Endothelial cell of umbilical vein (primary cell): ENCODE measurements at regions not wholly inside any gene's neighbourhood (a gene's known extent, or its start where the extent isn't known, plus 50 kb on each side); places are given as distances from the start of the nearest gene placed in this dataset.

Experiments used
- BruUV-seq: library from RNA; stranded (reverse); fragments of 400-500 nt; replicated peaks from 2 replicates; lab custom pipeline; 2021; lab: Mats Ljungman, UMichigan
- CTCF ChIA-PET: fragments of 300-600, 350-600 bp; sonication (Branson Sonifier 250); formaldehyde crosslinking; loops from one replicate; lab custom pipeline; 2021; ENCODE audit warnings: antibody characterized with exemption, inconsistent platforms; lab: Charles Lee
- POLR2A ChIA-PET: fragments of 300-600, 350-600 bp; sonication (Branson Sonifier 250); formaldehyde crosslinking; loops from one replicate; lab custom pipeline; 2021; ENCODE audit warnings: antibody characterized with exemption, inconsistent platforms; lab: Charles Lee
- DNase-seq: peaks from one replicate; pipeline ENCODE4 v3.0.0-alpha.2; 2011; ENCODE audit warnings: low read depth, low spot score
- FAIRE-seq: peaks from 2 replicates; lab custom pipeline; 2011; peaks lifted over from hg19 to GRCh38; lab: Jason Lieb, UNC
- H2AFZ ChIP-seq: 2 replicates; pipeline ENCODE4 v1.6.0; 2012; ENCODE audit warnings: low read depth, low read length, control low read depth, inconsistent platforms
- H3K27ac ChIP-seq: 2 replicates; pipeline ENCODE4 v1.5.1; 2011; ENCODE audit warnings: low read depth, mild to moderate bottlenecking, control low read depth, low read length, moderate library complexity; ENCODE audit not compliant: insufficient read depth
- H3K27me3 ChIP-seq, 2 experiments: 2 replicates each; pipeline versions ENCODE4 v1.6.0 to v1.6.1; 2011; ENCODE audit warnings: low read length in 2 of 2, mixed read lengths in 1 of 2; ENCODE audit not compliant: control insufficient read depth in 2 of 2, insufficient read depth in 2 of 2
- H3K36me3 ChIP-seq, 2 experiments: 2 replicates in 1 of 2; 3 replicates in 1 of 2; pipeline ENCODE4 v1.5.1; 2011; ENCODE audit warnings: low read length in 2 of 2, mild to moderate bottlenecking in 1 of 2, moderate library complexity in 1 of 2; ENCODE audit not compliant: control insufficient read depth in 2 of 2, insufficient read depth in 2 of 2; ENCODE audit errors: extremely low read depth in 1 of 2
- H3K4me1 ChIP-seq: 3 replicates; pipeline ENCODE4 v1.5.1; 2011; ENCODE audit warnings: mild to moderate bottlenecking, low read length; ENCODE audit not compliant: control insufficient read depth, insufficient read depth; ENCODE audit errors: extremely low read depth
- H3K4me2 ChIP-seq: 2 replicates; pipeline ENCODE4 v1.6.1; 2011; ENCODE audit warnings: low read length, control low read depth, mixed read lengths; ENCODE audit not compliant: insufficient read depth
- H3K4me3 ChIP-seq, 3 experiments: fragments of 200-600 bp in 1 of 3; sonication (generic), shearing (Covaris generic) in 1 of 3; replicated peaks in 1 of 3; 2 replicates each; pipeline ENCODE4 v1.5.1; 2011 to 2016; ENCODE audit warnings: control low read depth in 3 of 3, low read length in 3 of 3, mild to moderate bottlenecking in 2 of 3, inconsistent platforms in 1 of 3, low read depth in 1 of 3, moderate library complexity in 1 of 3; ENCODE audit not compliant: insufficient read depth in 1 of 3
- H3K79me2 ChIP-seq: 2 replicates; pipeline ENCODE4 v1.6.0; 2012; ENCODE audit warnings: low read length, inconsistent platforms; ENCODE audit not compliant: control insufficient read depth, insufficient read depth
- H3K9ac ChIP-seq: replicated peaks from 2 replicates; pipeline ENCODE3; 2011; ENCODE audit warnings: low read length, control low read depth; ENCODE audit not compliant: insufficient read depth; ENCODE audit errors: extremely low read depth
- H3K9me1 ChIP-seq: replicated peaks from 3 replicates; pipeline ENCODE4 v1.6.0; 2011; ENCODE audit warnings: mild to moderate bottlenecking, low read length; ENCODE audit not compliant: control insufficient read depth, insufficient read depth; ENCODE audit errors: extremely low read depth
- H3K9me3 ChIP-seq: replicated peaks from 2 replicates; pipeline ENCODE4 v1.5.1; 2012; ENCODE audit warnings: low read length, inconsistent platforms; ENCODE audit not compliant: control insufficient read depth, insufficient read depth
- H4K20me1 ChIP-seq: replicated peaks from 2 replicates; pipeline ENCODE3; 2011; ENCODE audit warnings: mild to moderate bottlenecking, low read length; ENCODE audit not compliant: control insufficient read depth, insufficient read depth; ENCODE audit errors: extremely low read depth
- EZH2 ChIP-seq: IDR thresholded peaks from 2 replicates; pipeline ENCODE4 v1.6.1; 2012; ENCODE audit warnings: borderline replicate concordance, low read depth, mild to moderate bottlenecking, moderate library complexity, low read length, inconsistent platforms; ENCODE audit not compliant: severe bottlenecking
- FOS ChIP-seq: IDR thresholded peaks from 2 replicates; pipeline ENCODE4 v1.6.1; 2011; ENCODE audit warnings: mild to moderate bottlenecking, low read length, moderate library complexity, borderline replicate concordance; ENCODE audit not compliant: insufficient read depth
- GATA2 ChIP-seq: IDR thresholded peaks from 2 replicates; pipeline ENCODE4 v1.7.0; 2011; ENCODE audit warnings: low read depth, mild to moderate bottlenecking, moderate library complexity, mixed read lengths, low read length; ENCODE audit not compliant: insufficient read length, insufficient read depth
- JUN ChIP-seq: IDR thresholded peaks from 2 replicates; pipeline ENCODE4 v1.6.1; 2011; ENCODE audit warnings: borderline replicate concordance, low read depth; ENCODE audit not compliant: insufficient read length, insufficient read depth
- MYC ChIP-seq: IDR thresholded peaks from one replicate; pipeline ENCODE4 v1.6.1; 2011; ENCODE audit warnings: mild to moderate bottlenecking, low read depth, low read length
- POLR2A ChIP-seq: IDR thresholded peaks from 2 replicates; pipeline ENCODE4 v1.6.1; 2012; ENCODE audit warnings: low read depth, mild to moderate bottlenecking, control low read depth, low read length
- POLR2AphosphoS5 ChIP-seq: IDR thresholded peaks from 2 replicates; pipeline ENCODE4 v1.6.1; 2012; ENCODE audit warnings: low read depth, mild to moderate bottlenecking, control low read depth, low read length, moderate library complexity; ENCODE audit not compliant: insufficient read depth
- dilution Hi-C: fragments of 300-500 bp; cut with MboI; formaldehyde crosslinking; loops from one replicate; pipeline ENCODE4 v1.15.0; 2019; ENCODE audit warnings: low sequenced_read_pairs; ENCODE audit not compliant: extremely low pct_ligation_motif_present
- intact Hi-C: fragments of 100-400 bp; cut with micrococcal nuclease; formaldehyde crosslinking; loops from one replicate; pipeline ENCODE4 v1.10.0; 2022
- TF ChIP-seq, protein P1 (sequence below), 2 donors: IDR thresholded peaks; 1 replicate in 1 of 2; 2 replicates in 1 of 2; pipeline ENCODE4 v1.5.1; 2011; ENCODE audit warnings: low read length in 2 of 2, mild to moderate bottlenecking in 2 of 2, moderate library complexity in 2 of 2, control low read depth in 1 of 2, inconsistent platforms in 1 of 2, low read depth in 1 of 2; ENCODE audit not compliant: insufficient read depth in 1 of 2; ENCODE audit errors: extremely low read depth in 1 of 2
- TF ChIP-seq, protein P2 (sequence below): IDR thresholded peaks from 2 replicates; pipeline ENCODE4 v1.6.1; 2011; ENCODE audit not compliant: insufficient read depth, insufficient read length

DNA sequence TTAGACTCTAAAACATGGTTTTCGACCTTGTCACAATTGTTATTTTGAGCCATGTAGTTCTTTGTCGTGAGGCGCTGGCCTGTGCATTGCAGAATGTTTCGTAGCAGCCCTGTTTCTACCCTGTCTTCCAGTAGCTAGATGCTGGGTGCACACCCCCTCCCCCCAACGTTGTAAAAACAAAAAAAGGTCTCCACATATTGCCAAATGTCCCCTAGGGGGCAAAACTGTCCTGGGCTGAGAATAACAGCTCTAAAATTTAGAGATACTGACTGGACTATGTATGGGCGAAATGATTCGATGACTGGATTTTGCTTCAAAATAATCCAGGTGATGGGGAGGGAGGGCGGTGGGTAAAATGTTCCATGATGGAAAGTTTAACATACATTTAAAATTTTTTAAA lies 126.1 kb upstream of the FUT8 start:
- intact Hi-C loops = no loop called here
- dilution Hi-C loops = no loop called here
- Histone ChIP-seq H3K4me1 (no peaks in the 10 kb centered on the region), H3K4me2 (no peak overlapping the region), H2AFZ (no peak overlapping the region), H3K9me3 (no peaks in the 10 kb centered on the region), H3K9me1 (no peaks in the 10 kb centered on the region), H3K4me3 (no peak overlapping the region), H3K27ac (no peak overlapping the region), H4K20me1 (no peaks in the 10 kb centered on the region), H3K79me2 (no peaks in the 10 kb centered on the region), H3K36me3 (no peaks in the 10 kb centered on the region), H3K27me3 (no peaks in the 10 kb centered on the region), H3K9ac (no peak overlapping the region)
- no TSS peak for BruUV-seq
- FAIRE-seq = no peak
- DNase-seq = no peak
- CTCF ChIA-PET = interaction anchor here (1.0 to 1.7 kb wide), 2 partner anchors 129 to 538 kb away, joined by 3 to 5 read pairs; no protein-coding TSS in a partner anchor
- TF ChIP-seq POLR2A (no peak), EZH2 (no peak), FOS (no peak), POLR2AphosphoS5 (no peak)
- POLR2A ChIA-PET = no interaction called here

DNA sequence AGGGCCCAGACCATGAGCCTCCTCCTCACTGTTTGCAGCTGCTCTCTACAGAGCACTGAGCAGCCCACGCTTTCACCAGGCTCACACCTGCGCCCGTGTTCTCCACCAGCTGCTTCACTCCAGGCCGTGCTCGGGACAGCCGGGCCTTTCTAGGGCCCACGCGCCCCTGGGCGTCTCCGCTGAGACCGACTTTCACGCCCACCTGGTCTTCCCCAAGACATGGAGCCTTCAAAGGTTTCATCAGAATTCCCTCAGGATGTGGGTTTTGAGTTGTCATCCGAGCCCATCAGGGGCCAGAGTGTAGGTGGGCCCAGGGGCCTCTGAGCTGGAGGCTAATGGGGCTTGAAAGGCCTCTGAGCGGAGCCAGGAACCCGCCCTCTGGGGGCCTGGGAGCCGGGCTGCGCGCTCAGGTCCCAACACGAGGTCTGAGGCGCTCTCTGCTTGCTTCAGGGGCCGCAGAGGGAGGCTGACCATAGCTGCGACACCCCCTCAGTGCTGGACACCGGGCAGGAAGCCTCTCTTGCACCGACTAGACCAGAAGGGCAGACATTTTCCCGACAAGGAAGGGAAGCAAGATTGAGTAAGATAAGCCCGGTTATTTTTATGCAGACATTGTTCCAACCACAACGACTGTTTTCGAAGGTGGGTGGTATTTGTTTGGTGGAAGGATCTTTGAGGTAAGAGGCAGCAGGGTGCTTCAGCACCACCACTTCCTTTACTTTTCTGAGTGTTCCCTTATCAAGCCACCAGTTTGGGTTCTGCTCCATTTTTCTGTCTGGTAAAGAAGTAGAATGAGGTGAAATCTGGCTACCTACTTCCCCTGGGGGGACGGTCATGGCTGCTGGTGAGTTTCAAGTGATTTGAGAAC lies 125.0 kb upstream of the FUT8 start:
- no peak overlapping the region for H3K4me3 ChIP-seq
- H3K9me3 ChIP-seq = no peaks in the 10 kb centered on the region
- H3K4me2 ChIP-seq = no peak overlapping the region
- H3K27ac ChIP-seq = no peak overlapping the region
- intact Hi-C loops = no loop called here
- POLR2A ChIA-PET = no interaction called here
- H3K36me3 ChIP-seq = no peaks in the 10 kb centered on the region
- dilution Hi-C loops = no loop called here
- H3K9ac ChIP-seq = no peak overlapping the region
- FAIRE-seq (no peak), DNase-seq (peak; percentile 4)
- H3K27me3 ChIP-seq = no peaks in the 10 kb centered on the region
- H3K9me1 ChIP-seq = no peaks in the 10 kb centered on the region
- peak overlapping the region; percentile 49 for H2AFZ ChIP-seq
- H4K20me1 ChIP-seq = no peaks in the 10 kb centered on the region
- BruUV-seq = no TSS peak
- CTCF ChIA-PET = no interaction called here
- H3K79me2 ChIP-seq = no peaks in the 10 kb centered on the region
- H3K4me1 ChIP-seq = no peaks in the 10 kb centered on the region
- no peak for TF ChIP-seq GATA2
- no peak for TF ChIP-seq FOS
- TF ChIP-seq, protein P1, sequence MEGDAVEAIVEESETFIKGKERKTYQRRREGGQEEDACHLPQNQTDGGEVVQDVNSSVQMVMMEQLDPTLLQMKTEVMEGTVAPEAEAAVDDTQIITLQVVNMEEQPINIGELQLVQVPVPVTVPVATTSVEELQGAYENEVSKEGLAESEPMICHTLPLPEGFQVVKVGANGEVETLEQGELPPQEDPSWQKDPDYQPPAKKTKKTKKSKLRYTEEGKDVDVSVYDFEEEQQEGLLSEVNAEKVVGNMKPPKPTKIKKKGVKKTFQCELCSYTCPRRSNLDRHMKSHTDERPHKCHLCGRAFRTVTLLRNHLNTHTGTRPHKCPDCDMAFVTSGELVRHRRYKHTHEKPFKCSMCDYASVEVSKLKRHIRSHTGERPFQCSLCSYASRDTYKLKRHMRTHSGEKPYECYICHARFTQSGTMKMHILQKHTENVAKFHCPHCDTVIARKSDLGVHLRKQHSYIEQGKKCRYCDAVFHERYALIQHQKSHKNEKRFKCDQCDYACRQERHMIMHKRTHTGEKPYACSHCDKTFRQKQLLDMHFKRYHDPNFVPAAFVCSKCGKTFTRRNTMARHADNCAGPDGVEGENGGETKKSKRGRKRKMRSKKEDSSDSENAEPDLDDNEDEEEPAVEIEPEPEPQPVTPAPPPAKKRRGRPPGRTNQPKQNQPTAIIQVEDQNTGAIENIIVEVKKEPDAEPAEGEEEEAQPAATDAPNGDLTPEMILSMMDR (IDR thresholded peaks at IDR 0.05; ENCODE audit: extremely low read depth in 1 of 2, insufficient read depth in 1 of 2, low read depth in 1 of 2, low read length in 2 of 2) = no peak
- TF ChIP-seq, protein P2, sequence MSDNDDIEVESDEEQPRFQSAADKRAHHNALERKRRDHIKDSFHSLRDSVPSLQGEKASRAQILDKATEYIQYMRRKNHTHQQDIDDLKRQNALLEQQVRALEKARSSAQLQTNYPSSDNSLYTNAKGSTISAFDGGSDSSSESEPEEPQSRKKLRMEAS = no peak
- no peak for TF ChIP-seq MYC
- no peak for TF ChIP-seq JUN
- TF ChIP-seq POLR2AphosphoS5 = no peak
- no peak for TF ChIP-seq EZH2
- TF ChIP-seq POLR2A = no peak
